ENCODE measurements at regions not wholly inside any gene's neighbourhood (a gene's known extent, or its start where the extent isn't known, plus 50 kb on each side); places are given as distances from the start of the nearest gene placed in this dataset.
"Not testable (repeated sequence)": the region's sequence is repeated elsewhere in the genome, so short reads cannot be mapped to it uniquely, and the experiment has no call there.

GRCh38 chr7:146053492-146053891 lies 63.1 kb upstream of the CNTNAP2 start:
- ChIA-PET RAD21 (ENCODE audit: low non-redundant PET in 1 of 2, low total read pairs in 2 of 2, uncharacterized antibody in 2 of 2, unreplicated experiment in 2 of 2) (no interaction called here), CTCF (no interaction called here), POLR2A (interaction anchor here (0.7 kb wide), 1 partner anchor 337 kb away, joined by 3 read pairs; no protein-coding TSS in a partner anchor)
- H3K4me1 ChIP-seq (ENCODE audit: control insufficient read depth in 1 of 2, insufficient read depth in 2 of 2, low read length in 2 of 2), result no peaks in the 10 kb centered on the region
- no peak for TF ChIP-seq CBX3 (IDR thresholded peaks at IDR 0.05; ENCODE audit: low read depth)
- peaks cover 0 to 4% of the 10 kb centered on the region in 2 experiments; a peak in 2 of 4 replicates for H3K9me3 ChIP-seq (ENCODE audit: control insufficient read depth in 1 of 2, insufficient read depth in 1 of 2, low read depth in 1 of 2, low read length in 2 of 2)
- no peak overlapping the region for H3K9ac ChIP-seq (ENCODE audit: low read length)
- no peaks in the 10 kb centered on the region for H3K9me2 ChIP-seq (ENCODE audit: insufficient read depth)
- no peak overlapping the region for H3K4me3 ChIP-seq (replicated peaks in 1 of 2; ENCODE audit: low read depth in 1 of 2, low read length in 2 of 2)
- DNase-seq (ENCODE audit: low read depth, low spot score), result no peak
- no peaks in the 10 kb centered on the region for H4K20me1 ChIP-seq (ENCODE audit: insufficient read depth)
- H3K27me3 ChIP-seq (ENCODE audit: insufficient read depth, low read length), result no peaks in the 10 kb centered on the region
- no peaks in the 10 kb centered on the region for H3K79me2 ChIP-seq (ENCODE audit: insufficient read depth, low read length)
- H3K4me2 ChIP-seq (ENCODE audit: low read length), result no peak overlapping the region
- no peak overlapping the region for H3K27ac ChIP-seq (ENCODE audit: low read depth, low read length)
- no TSS peak for BruUV-seq (replicated peaks)
- ATAC-seq, result no peak
- no peak overlapping the region for H2AFZ ChIP-seq (ENCODE audit: low read depth, low read length, poor library complexity, severe bottlenecking)
- intact Hi-C loops (cut with micrococcal nuclease), result no loop called here
- H3K36me3 ChIP-seq (ENCODE audit: control insufficient read depth in 1 of 2, insufficient read depth in 2 of 2, low read length in 2 of 2), result no peaks in the 10 kb centered on the region

- H3K27me3 ChIP-seq (ENCODE audit: insufficient read depth, low read length); H3K4me2 ChIP-seq (ENCODE audit: low read length); CTCF ChIA-PET; H3K9me2 ChIP-seq (ENCODE audit: insufficient read depth); H3K4me3 ChIP-seq (replicated peaks in 1 of 2; ENCODE audit: low read depth in 1 of 2, low read length in 2 of 2); H3K27ac ChIP-seq (ENCODE audit: low read depth, low read length); H3K36me3 ChIP-seq (ENCODE audit: control insufficient read depth in 1 of 2, insufficient read depth in 2 of 2, low read length in 2 of 2); RAD21 ChIA-PET (ENCODE audit: low non-redundant PET in 1 of 2, low total read pairs in 2 of 2, uncharacterized antibody in 2 of 2, unreplicated experiment in 2 of 2); H4K20me1 ChIP-seq (ENCODE audit: insufficient read depth); H3K9me3 ChIP-seq (ENCODE audit: control insufficient read depth in 1 of 2, insufficient read depth in 1 of 2, low read depth in 1 of 2, low read length in 2 of 2); H3K9ac ChIP-seq (ENCODE audit: low read length); intact Hi-C loops (cut with micrococcal nuclease); H2AFZ ChIP-seq (ENCODE audit: low read depth, low read length, poor library complexity, severe bottlenecking); ATAC-seq; H3K79me2 ChIP-seq (ENCODE audit: insufficient read depth, low read length); POLR2A ChIA-PET; H3K4me1 ChIP-seq (ENCODE audit: control insufficient read depth in 1 of 2, insufficient read depth in 2 of 2, low read length in 2 of 2); BruUV-seq (replicated peaks); DNase-seq (ENCODE audit: low read depth, low spot score): not testable (repeated sequence)
These were observed 73.3 kb upstream of the CNTNAP2 start for GRCh38 chr7:146043310-146043709.

- no peak overlapping the region for H3K27ac ChIP-seq (ENCODE audit: low read depth, low read length)
- no peak overlapping the region for H3K9ac ChIP-seq (ENCODE audit: low read length)
- peaks cover 0 to 10% of the 10 kb centered on the region in 2 experiments; a peak in 2 of 4 replicates for H3K9me3 ChIP-seq (ENCODE audit: control insufficient read depth in 1 of 2, insufficient read depth in 1 of 2, low read depth in 1 of 2, low read length in 2 of 2)
- POLR2A ChIA-PET, result no interaction called here
- no peak for DNase-seq (ENCODE audit: low read depth, low spot score)
- no peak for ATAC-seq
- RAD21 ChIA-PET (ENCODE audit: low non-redundant PET in 1 of 2, low total read pairs in 2 of 2, uncharacterized antibody in 2 of 2, unreplicated experiment in 2 of 2), result no interaction called here
- no peaks in the 10 kb centered on the region for H3K36me3 ChIP-seq (ENCODE audit: control insufficient read depth in 1 of 2, insufficient read depth in 2 of 2, low read length in 2 of 2)
- no peak overlapping the region for H3K4me3 ChIP-seq (replicated peaks in 1 of 2; ENCODE audit: low read depth in 1 of 2, low read length in 2 of 2)
- BruUV-seq (replicated peaks), result no TSS peak
- no peak overlapping the region for H3K4me2 ChIP-seq (ENCODE audit: low read length)
- H3K79me2 ChIP-seq (ENCODE audit: insufficient read depth, low read length), result no peaks in the 10 kb centered on the region
- no peaks in the 10 kb centered on the region for H3K9me2 ChIP-seq (ENCODE audit: insufficient read depth)
- no peaks in the 10 kb centered on the region for H3K27me3 ChIP-seq (ENCODE audit: insufficient read depth, low read length)
- H2AFZ ChIP-seq (ENCODE audit: low read depth, low read length, poor library complexity, severe bottlenecking), result no peak overlapping the region
- no peaks in the 10 kb centered on the region for H4K20me1 ChIP-seq (ENCODE audit: insufficient read depth)
- CTCF ChIA-PET, result no interaction called here
- no peaks in the 10 kb centered on the region for H3K4me1 ChIP-seq (ENCODE audit: control insufficient read depth in 1 of 2, insufficient read depth in 2 of 2, low read length in 2 of 2)
- intact Hi-C loops (cut with micrococcal nuclease), result no loop called here
- TF ChIP-seq YY1 (IDR thresholded peaks at IDR 0.05; ENCODE audit: extremely low read depth, insufficient replicate concordance, low read depth, low read length) (no peak), ZFX (IDR thresholded peaks at IDR 0.05) (no peak), ZBTB33 (IDR thresholded peaks at IDR 0.05; ENCODE audit: extremely low read depth, insufficient replicate concordance, low read length) (no peak), MAX (IDR thresholded peaks at IDR 0.05) (no peak), REST (IDR thresholded peaks at IDR 0.05; ENCODE audit: low read depth) (no peak), EZH2 (IDR thresholded peaks at IDR 0.05) (no peak), POLR2A (IDR thresholded peaks at IDR 0.05; ENCODE audit: borderline replicate concordance, extremely low read depth, insufficient read depth, insufficient read length) (no peak)
These were observed 88.3 kb upstream of the CNTNAP2 start for GRCh38 chr7:146028251-146028750.

All from HCT116 (cell line).